ENCODE measurements at regions not wholly inside any gene's neighbourhood (a gene's known extent, or its start where the extent isn't known, plus 50 kb on each side); places are given as distances from the start of the nearest gene placed in this dataset.
"Not testable (repeated sequence)": the region's sequence is repeated elsewhere in the genome, so short reads cannot be mapped to it uniquely, and the experiment has no call there.

DNA sequence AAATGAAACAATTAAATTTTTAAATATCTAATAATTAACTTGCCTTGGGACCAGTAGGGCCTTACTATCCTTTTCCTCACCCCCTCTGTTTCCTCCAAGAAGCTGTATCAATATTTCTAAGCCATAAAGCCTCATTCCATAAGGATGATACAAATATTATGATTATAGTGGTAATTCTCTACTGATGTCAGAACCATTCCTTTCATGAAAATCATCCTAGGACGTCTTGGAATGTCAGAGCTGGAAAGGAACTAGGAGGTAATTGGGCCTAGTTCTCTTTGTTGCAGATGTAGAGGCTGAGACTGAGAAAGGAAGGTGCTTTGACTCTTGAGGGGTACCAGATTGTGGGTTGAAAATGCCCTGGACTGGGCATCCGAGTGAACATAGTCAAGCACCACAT lies 766.7 kb upstream of the GHITM start:
- no peak for DNase-seq

DNA sequence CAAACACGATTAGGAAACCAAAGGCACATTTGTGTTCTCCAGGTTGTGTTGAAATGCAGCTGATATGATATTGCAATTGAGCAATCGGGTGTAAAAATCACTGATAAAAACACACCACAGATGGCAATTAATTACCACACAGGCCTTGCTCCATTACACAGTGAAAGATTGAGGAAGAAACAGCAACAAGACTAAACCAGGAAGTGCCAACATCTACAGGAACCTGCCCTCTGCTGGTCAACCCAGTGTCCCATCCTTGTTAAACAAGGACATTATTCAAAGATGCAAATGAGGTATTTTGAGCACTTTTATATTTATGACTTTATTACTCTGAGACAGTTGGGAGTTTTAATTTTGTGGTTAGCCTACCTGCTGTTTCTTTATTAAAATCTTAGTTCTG lies 765.6 kb upstream of the GHITM start:
- DNase-seq = no peak

DNA sequence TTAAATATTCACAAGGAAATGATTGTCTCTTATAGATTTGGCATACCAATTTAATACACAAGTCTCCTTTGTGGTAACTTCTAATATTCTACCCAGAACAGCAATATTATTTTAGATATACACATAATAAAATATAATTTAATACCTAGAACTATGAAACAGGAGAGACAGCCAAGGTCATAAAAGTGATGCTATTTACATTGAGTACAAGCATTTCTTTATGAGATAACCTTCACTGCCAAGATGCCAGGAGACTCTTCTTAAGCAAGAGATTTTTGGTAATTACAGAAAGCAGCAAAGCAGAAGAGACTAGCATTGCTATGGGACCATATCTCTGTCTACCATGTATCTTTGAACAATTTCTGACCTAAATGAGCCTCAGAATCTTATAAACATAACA lies 764.6 kb upstream of the GHITM start:
- no peak for DNase-seq

DNA sequence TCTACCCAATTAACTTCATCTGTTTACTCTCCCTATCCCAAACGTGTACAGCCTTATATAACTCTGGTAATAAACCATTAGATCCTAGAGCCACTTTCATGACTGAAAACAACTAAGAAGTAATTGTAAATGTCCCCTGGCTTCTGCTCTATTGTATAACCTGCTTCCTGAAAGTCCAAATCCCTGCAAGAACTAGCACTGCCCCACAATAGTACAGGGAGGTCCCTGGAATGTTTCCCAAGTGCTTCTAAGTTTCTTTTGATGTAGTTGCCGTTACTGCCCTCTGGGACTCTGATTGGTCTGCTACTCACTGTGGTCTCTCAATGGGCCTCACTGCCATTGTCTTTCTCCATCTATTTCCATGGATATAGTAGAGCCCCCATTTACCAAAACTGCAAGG lies 764.0 kb upstream of the GHITM start:
- DNase-seq = no peak

DNA sequence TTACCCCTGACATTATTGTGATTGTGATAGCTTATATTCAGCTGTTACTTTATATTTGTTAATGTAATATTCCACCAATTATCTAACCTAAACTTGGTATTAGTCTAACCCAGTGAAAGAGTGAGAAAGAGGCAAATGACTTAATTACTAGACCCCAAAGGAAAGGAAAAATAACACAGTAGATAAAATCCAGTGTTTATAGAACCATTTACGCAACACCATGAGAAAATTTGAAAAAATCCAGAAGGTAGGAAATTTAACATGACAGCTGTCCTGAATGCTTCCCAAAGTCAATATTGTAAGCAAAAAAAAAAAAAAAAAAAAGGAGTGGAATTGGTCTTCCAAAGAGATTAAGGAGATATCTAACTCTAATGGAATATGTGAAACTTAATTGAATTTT lies 741.5 kb upstream of the GHITM start:
- no peak for DNase-seq

DNA sequence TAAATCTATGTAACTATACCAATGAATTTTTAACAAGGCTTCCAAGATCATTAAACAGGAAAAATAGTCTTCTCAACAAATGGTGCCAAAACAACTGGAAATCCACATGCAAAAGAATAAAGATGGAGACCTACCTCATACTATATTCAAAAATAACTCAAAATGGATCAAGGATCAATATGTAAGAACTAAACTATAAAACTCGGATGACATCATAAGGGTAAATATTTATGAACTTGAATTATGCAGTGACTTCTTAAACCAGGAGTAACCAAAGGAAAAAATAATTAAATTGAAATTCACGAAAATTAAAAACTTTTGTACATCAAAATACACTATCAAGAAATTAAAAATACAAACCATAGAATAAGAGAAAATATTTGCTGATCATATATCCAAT lies 728.7 kb upstream of the GHITM start:
- no peak for DNase-seq

DNA sequence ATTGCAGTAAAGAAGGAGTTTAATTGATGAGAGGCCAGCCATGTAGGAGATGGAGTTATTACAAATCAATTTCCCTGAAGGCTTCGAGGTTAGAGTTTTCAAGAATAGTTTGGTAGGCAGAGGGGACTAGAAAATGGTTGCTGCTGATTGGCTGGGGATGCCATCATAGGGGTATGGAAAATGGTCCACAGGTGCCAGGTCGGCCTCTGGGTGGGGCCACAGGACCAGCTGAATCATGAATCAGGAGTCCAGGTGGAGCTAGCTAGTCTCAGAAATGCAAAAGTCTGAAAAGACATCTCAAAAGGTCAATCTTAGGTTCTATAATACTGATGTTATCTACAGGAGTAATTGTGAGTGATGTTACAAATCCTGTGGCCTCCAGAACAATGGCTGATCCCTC lies 714.0 kb upstream of the GHITM start:
- no peak for DNase-seq

DNA sequence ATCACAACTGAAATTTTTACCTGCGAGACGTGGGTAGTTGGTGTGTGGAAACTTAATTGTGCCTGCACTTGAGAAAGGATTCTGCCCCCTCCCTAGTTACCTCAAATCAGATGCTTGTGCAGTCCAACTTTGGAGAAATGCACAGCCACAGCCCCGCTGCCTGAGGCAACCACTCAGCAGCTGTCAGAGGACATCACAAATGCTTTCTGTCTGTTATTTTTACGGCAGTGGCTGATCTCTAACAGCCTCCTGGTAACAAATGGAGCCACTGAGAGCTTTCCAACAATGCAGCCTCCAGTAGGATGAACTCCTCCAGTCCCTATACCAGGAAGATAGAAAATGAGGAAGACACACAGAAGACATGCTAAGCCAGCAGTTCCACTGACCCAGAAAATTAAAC lies 712.2 kb upstream of the GHITM start:
- DNase-seq = no peak

DNA sequence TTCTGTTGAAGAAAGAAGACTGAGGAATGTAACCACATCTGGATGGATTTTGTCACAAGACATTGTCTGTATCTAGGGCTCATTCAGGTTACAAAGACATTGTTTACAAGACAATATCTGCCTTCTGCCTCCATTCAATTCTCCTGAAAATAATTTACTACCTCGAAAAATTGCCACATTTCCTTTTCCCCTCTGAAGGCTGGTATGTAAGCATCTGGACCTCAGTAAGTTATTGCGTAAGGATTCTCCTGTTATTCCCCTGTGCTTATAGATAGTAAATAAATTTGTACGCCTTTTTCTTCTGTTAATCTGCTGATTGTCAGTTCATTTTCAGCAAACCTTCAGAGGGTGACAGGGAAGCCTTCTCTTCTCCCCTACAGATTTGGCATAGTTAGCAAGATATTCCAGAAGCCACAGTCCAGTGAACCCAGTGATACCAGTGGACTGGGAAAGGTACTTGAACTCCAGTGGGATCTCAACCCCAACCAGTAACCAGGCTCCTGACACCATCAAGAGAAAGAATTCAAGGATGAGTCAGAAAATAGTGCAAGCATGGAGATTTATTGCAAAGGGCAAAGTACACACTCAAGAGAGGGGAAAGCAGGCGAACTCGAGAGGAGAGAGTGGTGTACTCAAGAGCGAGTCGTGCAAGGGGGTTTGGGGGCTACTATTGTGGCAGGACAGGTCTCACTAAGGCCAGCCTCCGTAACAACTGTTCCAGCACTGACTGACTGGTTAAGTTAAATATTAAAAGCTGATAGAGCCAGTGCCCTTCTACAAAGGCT lies 706.9 kb upstream of the GHITM start:
- no peak for DNase-seq

DNA sequence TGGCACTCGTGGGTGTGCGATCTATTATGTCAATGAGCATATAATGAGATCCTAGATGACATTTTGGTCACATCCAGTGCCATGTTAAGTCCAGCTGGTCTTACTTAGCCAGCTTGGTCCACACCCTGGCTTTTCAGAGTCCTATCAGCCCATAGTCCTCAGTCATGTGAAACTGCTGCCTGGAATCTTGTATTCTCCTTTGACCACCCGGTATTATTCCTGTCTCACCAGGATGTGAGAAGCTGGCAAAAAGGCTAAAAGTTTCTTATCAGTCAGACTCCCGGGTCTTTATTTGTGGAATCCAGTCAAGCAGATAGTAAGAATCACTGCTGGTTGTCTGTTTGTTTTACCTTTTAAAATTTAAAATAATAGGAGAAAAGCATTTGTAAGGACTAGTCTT lies 705.6 kb upstream of the GHITM start:
- no peak for DNase-seq

DNA sequence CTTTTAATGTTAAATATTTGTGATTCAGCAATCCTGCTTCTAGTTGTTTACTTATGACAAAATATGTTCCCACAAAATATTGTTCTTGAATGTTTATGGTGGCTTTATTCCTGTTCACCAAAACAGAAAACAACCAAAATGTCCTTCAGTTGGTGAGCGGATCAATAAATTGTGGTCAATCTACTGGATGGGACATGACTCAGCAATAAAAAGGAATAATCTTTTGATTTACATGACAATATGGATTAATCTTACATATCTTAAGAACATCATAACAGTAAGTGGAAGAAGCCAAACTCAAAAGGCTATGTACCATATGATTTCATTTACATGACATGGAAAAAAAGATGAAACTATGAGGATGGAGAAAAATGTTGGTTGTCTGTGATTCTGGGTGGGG lies 691.3 kb upstream of the GHITM start:
- DNase-seq = no peak

DNA sequence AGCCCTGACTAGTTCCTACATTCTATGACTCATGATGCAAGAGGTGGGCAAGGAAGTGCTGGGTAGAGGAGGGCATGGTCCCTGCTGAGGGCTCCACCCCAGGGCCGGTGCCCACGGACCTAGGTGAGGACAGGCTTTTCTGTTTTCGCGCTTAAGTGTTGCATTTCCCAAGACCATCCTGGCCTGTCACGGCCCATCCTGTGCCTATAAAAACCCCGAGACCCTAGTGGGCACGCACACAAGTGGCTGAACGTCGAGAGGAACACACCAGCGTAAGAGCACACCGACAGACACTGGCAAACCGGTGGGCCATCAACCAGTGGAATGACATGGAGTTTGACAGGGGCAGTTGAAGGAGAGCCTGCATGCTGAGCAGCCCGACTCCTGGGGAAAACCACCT lies 680.7 kb upstream of the GHITM start:
- DNase-seq = no peak

DNA sequence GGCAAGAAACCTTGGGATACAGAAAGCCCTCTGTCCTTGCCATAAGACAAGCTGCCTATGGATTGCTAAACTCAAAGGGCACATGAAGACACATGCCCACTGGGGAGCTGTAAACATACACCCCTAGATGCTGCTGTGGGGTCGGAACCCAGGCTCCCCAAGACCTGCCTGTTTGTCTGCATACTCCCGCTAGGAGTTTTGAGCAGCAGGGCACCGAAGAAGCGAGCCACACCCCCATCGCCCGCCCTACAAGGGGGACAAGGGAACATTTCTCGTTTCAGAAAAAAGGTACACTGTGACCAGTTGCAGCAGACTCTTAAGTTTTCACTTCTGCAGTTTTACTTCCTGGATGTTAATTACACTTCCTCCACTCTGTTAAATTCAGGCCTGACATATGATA lies 680.2 kb upstream of the GHITM start:
- no peak for DNase-seq

DNA sequence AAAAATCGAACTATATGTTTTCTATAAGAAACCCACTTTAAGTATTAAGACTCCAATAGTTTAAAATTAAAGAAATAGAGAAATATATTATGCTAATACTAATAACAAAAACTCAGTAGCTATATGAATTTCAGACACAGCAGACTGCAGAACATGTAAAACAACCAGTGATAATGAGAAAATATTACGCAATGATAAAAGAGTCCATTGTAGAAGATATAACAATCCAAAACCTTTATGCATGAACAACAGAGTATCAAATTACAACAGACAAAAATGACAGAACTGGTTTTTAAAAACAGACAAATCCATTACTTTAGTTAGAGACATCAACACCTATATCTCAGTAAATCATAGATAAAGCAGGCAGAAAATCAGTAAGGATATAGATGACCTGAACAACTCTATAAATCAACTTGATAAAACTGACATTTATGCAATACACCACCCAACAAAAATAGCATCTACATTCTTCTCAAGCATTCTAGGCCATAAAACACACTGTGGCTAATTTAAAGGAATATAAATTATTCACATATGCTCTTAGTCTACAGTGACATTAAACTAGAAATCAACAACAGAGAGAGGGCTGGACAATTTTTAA lies 669.5 kb upstream of the GHITM start:
- DNase-seq = no peak

DNA sequence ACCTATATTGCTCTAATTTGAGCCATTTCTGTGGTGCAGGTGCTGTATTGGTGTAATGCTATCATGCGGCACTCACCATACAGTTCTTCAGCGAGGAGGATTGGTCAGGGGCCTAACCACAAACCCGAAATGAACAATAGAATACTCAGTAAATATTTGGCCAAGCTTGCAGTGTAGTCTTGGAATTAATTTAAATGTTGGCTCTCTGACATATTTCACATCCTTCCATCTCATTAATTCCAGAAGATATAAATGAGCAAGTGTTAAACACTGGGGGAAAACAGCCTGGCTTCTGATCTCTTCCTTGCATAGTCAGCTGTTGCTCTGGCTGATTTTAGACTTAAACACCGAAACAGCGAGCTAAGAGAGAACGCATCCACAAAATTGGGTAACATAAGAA lies 663.1 kb upstream of the GHITM start:
- DNase-seq = no peak

DNA sequence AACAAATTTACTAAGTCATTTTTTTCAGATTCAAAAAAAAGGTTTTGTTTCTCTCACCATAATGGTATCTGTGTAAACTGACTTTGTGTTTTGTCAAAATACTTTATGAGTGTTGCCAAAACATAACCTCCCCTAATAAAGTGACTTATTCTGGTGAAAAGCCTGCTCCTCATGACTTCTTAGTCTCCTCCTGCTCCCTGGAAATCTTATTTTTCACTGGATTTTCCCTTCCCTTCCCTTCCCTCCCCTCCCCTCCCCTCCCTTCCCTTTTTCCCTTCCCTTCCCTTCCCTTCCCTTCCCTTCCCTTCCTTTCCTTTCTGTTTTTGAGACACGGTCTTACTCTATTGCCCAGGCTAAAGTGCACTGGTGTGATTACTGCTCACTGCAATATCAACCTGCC lies 650.1 kb upstream of the GHITM start:
- no peak for DNase-seq

DNA sequence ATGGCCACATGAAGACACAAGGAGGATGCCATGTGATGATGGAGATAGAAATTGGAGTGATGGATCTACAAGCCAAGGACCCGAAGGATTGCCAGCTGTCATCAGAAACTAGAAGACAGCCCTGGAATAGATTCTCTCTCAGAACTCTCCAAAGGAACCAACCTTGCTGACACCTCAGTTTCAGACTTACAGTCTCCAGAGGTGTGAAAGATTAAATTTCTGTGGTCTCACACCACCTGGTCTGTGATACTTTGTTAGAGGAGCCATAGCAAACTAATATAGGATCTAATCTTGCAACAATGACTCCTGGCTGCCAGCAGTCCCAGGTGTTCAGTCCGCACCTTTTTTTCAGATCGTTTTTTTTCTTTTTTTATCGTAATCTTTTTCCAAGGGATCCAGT lies 647.3 kb upstream of the GHITM start:
- no peak for DNase-seq

DNA sequence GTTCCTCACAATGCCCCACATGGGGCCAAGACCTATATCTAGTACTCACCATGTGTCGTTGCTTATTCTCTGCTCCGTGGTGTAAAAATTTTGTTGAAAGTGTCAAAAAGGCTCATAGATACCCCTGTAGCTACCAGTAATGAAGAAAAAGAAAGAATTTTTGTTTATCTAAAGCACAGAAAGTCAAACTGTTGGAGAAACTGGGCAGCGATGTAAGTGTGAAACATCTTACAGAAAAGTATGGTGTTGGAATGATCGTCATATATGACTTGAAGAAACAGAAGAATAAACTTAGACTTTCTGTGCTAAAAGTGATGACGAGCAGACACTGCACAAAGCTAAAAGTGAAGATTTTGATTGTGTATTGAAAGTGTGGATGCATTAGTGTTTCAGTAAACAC lies 626.6 kb upstream of the GHITM start:
- no peak for DNase-seq

DNA sequence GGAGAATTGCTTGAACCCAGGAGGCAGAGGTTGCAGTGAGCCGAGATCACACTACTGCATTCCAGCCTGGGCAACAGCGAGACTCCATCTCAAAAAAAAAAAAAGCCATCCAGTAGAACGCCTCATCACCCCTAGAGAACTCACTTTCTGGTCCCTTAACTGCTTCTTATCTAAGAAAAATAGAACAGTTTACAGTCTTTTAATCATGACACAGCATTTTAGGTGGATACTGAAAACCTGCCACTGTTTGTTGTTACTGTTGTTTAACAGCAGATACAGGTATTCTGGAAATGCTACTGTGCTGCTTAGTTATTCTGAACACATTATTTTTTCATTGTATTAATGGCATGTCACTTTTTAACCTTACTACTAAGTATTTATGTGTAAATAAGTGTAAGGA lies 624.3 kb upstream of the GHITM start:
- DNase-seq = no peak

DNA sequence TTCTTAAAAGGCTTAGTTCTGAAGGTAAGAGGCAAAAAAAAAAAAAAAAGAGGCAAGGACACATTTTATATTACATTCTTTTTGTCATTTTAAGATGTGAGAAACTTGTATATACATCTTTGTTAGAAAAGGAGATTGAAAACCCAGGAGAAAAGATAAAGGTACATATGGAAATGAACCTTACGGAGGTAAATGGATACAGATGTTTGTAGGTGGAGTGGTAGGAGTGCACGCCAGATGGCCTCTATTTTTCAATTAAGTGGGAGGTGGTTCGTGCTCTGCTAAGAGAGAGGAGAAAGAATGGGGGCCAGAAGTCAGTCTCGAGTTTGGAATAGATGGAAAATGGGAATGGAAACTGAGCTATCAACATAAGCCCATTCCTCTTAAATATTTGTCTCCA lies 622.5 kb upstream of the GHITM start:
- DNase-seq = no peak

DNA sequence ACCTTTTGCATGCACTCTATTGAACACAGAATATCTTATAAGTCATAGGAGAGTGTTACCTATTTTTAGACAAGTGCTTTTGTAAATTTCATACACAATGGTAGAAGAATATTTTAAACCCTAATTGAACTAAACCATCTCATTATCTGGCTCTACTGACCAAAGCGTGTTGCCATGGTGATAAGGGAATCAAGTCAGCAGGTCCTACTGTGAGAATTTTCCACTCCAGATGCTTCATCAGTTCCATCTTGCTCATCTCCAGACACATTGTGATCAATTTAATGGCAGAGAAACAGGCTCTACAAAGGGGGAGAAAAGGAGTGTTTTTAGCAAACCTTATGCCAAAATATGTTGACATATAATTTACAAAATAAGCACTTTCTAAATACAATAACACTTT lies 621.9 kb upstream of the GHITM start:
- DNase-seq = no peak

DNA sequence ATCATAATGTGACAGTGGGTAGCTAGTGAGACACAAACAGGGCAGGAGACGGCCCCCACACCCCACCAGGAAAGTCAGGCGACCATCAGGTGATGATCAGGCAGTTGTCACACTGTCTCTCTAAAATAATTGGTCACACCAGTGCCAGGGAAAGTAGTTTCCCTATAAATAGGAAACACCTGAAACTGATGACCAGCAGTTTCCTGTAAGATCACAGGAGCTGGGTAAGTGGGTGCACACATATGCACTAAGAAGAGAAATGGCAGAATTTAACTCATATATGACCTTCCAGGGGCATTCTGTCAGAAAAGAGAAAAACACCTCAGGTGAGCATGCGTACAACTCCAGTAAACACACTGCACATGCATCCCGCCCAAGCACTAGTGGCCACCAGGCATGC lies 620.5 kb upstream of the GHITM start:
- DNase-seq = no peak

DNA sequence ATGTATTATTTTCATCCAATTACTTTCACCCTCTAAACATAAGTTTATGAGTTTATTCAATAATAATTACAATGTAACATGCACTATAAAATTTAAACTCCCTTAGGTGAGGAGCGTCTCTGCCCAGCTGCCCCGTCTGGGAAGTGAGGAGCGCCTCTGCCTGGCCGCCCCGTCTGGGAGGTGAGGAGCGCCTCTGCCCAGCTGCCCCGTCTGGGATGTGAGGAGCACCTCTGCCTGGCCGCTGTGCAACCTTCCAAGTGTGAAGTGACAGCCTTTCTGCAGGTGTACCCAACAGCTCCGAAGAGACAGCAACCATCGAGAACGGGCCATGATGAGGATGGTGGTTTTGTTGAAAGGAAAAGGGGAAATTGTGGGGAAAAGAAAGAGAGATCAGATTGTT lies 618.9 kb upstream of the GHITM start:
- DNase-seq = not testable (repeated sequence)

DNA sequence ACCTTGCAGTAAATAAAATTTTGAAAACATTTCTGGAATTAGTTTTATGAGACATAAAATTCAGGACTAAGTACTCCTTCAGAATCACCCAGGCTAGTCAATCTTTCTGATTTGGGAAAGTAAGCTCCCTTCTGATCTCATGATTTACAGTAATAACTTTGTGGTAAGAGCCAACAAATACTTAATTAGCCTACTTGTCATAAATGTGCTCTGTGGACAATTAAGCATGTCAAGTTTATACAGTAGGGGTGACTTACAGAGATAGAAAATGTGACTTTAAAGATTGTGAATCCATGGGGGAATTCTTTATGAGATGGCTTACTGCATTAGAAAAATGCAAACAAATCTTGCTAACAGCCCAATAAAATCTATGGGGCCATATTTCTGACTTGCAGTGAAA lies 616.9 kb upstream of the GHITM start:
- no peak for DNase-seq

DNA sequence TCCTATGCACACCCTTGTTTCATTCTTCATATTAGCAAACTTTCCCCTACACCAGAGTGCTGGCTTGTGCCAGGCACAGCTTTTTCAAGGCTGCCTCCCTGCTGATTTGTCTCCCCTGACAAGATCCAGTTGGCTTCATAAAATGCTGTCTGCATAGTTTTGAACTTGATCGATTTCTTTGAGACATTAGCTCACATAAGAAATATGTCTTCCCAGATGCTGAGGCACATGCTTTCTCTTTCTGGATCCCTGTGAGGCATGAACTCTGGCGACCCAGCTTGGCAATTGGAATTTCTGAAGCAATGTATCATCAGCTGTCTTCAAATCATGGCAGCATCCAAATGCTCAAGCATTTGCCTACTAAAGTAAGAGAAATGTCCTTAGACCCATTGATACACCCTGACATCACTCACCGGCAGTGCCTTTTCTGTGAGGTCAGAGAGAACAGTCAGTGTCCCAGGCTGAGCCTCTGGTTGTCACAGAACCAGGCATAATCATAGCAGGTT lies 616.4 kb upstream of the GHITM start:
- DNase-seq = no peak
